CD4-positive, alpha-beta memory T cell (primary cell): ENCODE measurements at regions not wholly inside any gene's neighbourhood (a gene's known extent, or its start where the extent isn't known, plus 50 kb on each side); places are given as distances from the start of the nearest gene placed in this dataset.
"Not testable (repeated sequence)": the region's sequence is repeated elsewhere in the genome, so short reads cannot be mapped to it uniquely, and the experiment has no call there.

Source experiments
- CTCF ChIA-PET: fragments of 350-600 bp; sonication (Branson Sonifier 250); formaldehyde crosslinking; loops from one replicate; lab custom pipeline; 2021; ENCODE audit warnings: inconsistent platforms; ENCODE audit not compliant: partially characterized antibody; lab: Charles Lee
- POLR2A ChIA-PET: fragments of 350-600 bp; sonication (Branson Sonifier 250); formaldehyde crosslinking; loops from one replicate; lab custom pipeline; 2021; ENCODE audit not compliant: partially characterized antibody; lab: Charles Lee
- DNase-seq, 5 donors: peaks; one replicate each; pipeline versions ENCODE4 v3.0.0 to v3.0.0-alpha.2; 2020 to 2022; ENCODE audit warnings: mixed read lengths in 1 of 5
- H3K27ac ChIP-seq: one replicate; pipeline ENCODE4 v1.7.0; 2013; ENCODE audit warnings: low read depth, low read length
- H3K27me3 ChIP-seq: 2 replicates; pipeline ENCODE4 v1.7.0; 2013; ENCODE audit warnings: mild to moderate bottlenecking, low read length, moderate library complexity; ENCODE audit not compliant: insufficient read depth
- H3K36me3 ChIP-seq: 2 replicates; pipeline ENCODE4 v1.7.0; 2013; ENCODE audit warnings: mild to moderate bottlenecking, low read length, moderate library complexity; ENCODE audit not compliant: insufficient read depth
- H3K4me1 ChIP-seq: 2 replicates; pipeline ENCODE4 v1.7.0; 2013; ENCODE audit warnings: mild to moderate bottlenecking, low read length, moderate library complexity; ENCODE audit not compliant: insufficient read depth
- H3K4me3 ChIP-seq, 2 donors: one replicate each; pipeline ENCODE4 v1.7.0; 2013; ENCODE audit warnings: low read length in 2 of 2, mild to moderate bottlenecking in 1 of 2
- H3K9me3 ChIP-seq, 2 donors: one replicate each; pipeline ENCODE4 v1.7.0; 2013; ENCODE audit warnings: low read length in 2 of 2, control low read depth in 1 of 2; ENCODE audit not compliant: control insufficient read depth in 1 of 2
- H3K27ac Mint-ChIP-seq, 7 donors: one replicate each; pipeline ENCODE4 v1.8.0; 2020 to 2021; ENCODE audit warnings: mixed read lengths in 7 of 7, mild to moderate bottlenecking in 6 of 7, inconsistent platforms in 3 of 7, moderate library complexity in 3 of 7
- H3K27me3 Mint-ChIP-seq, 2 donors: one replicate each; pipeline ENCODE4 v1.8.0; 2020 to 2021; ENCODE audit warnings: mixed read lengths in 2 of 2
- H3K36me3 Mint-ChIP-seq, 2 donors: one replicate each; pipeline ENCODE4 v1.8.0; 2020 to 2021; ENCODE audit warnings: mixed read lengths in 2 of 2, inconsistent platforms in 1 of 2, mild to moderate bottlenecking in 1 of 2
- H3K4me1 Mint-ChIP-seq, 4 donors: one replicate each; pipeline ENCODE4 v1.8.0; 2020 to 2021; ENCODE audit warnings: mixed read lengths in 4 of 4, mild to moderate bottlenecking in 1 of 4
- H3K4me3 Mint-ChIP-seq, 8 donors: one replicate each; pipeline ENCODE4 v1.8.0; 2020 to 2021; ENCODE audit warnings: mixed read lengths in 8 of 8, mild to moderate bottlenecking in 7 of 8, moderate library complexity in 6 of 8, inconsistent platforms in 3 of 8
- H3K9me3 Mint-ChIP-seq, 8 donors: one replicate each; pipeline ENCODE4 v1.8.0; 2020 to 2021; ENCODE audit warnings: mixed read lengths in 8 of 8, mild to moderate bottlenecking in 5 of 8, inconsistent platforms in 3 of 8, moderate library complexity in 1 of 8
- intact Hi-C: fragments of 100-400 bp; cut with micrococcal nuclease; formaldehyde crosslinking; loops from one replicate; pipeline ENCODE4 v1.15.1; 2023

GRCh38 chr3:132124651-132125284 lies 90.0 kb upstream of the CPNE4 start:
- Mint-ChIP-seq H3K27ac (no peak overlapping the region), H3K4me1 (no peaks in the 10 kb centered on the region), H3K36me3 (no peaks in the 10 kb centered on the region), H3K4me3 (no peak overlapping the region), H3K27me3 (peaks cover 1 to 3% of the 10 kb centered on the region in 2 donors), H3K9me3 (peaks cover 0 to 9% (median 3%) of the 10 kb centered on the region in 8 donors)
- ChIA-PET POLR2A (no interaction called here), CTCF (no interaction called here)
- DNase-seq, result no peak
- H3K4me1 ChIP-seq, result no peaks in the 10 kb centered on the region
- H3K4me3 ChIP-seq, result no peak overlapping the region
- no peak overlapping the region for H3K27ac ChIP-seq
- no peaks in the 10 kb centered on the region for H3K9me3 ChIP-seq
- no peaks in the 10 kb centered on the region for H3K27me3 ChIP-seq
- H3K36me3 ChIP-seq, result no peaks in the 10 kb centered on the region
- intact Hi-C loops, result no loop called here

GRCh38 chr3:132134611-132135010 lies 99.8 kb upstream of the CPNE4 start:
- ChIA-PET CTCF (no interaction called here), POLR2A (no interaction called here)
- Histone ChIP-seq H3K36me3 (no peaks in the 10 kb centered on the region), H3K27ac (no peak overlapping the region), H3K4me3 (no peak overlapping the region), H3K4me1 (no peaks in the 10 kb centered on the region), H3K27me3 (no peaks in the 10 kb centered on the region), H3K9me3 (no peaks in the 10 kb centered on the region)
- no peak overlapping the region for H3K27ac Mint-ChIP-seq
- H3K4me1 Mint-ChIP-seq, result no peaks in the 10 kb centered on the region
- peaks cover 0 to 9% (median under 1%) of the 10 kb centered on the region in 8 donors for H3K9me3 Mint-ChIP-seq
- peaks cover 2 to 8% of the 10 kb centered on the region in 2 donors for H3K27me3 Mint-ChIP-seq
- intact Hi-C loops, result no loop called here
- H3K4me3 Mint-ChIP-seq, result no peak overlapping the region
- no peak for DNase-seq
- no peaks in the 10 kb centered on the region for H3K36me3 Mint-ChIP-seq

- H3K27ac ChIP-seq, result no peak overlapping the region
- DNase-seq, result no peak
- H3K9me3 ChIP-seq, result no peaks in the 10 kb centered on the region
- Mint-ChIP-seq H3K9me3 (peaks cover 0 to 9% (median 2%) of the 10 kb centered on the region in 8 donors), H3K36me3 (no peaks in the 10 kb centered on the region), H3K27me3 (peaks cover 2 to 8% of the 10 kb centered on the region in 2 donors), H3K27ac (no peak overlapping the region), H3K4me1 (no peaks in the 10 kb centered on the region), H3K4me3 (no peak overlapping the region)
- ChIA-PET POLR2A (no interaction called here), CTCF (no interaction called here)
- H3K4me3 ChIP-seq, result no peak overlapping the region
- intact Hi-C loops, result no loop called here
- H3K27me3 ChIP-seq, result no peaks in the 10 kb centered on the region
- no peaks in the 10 kb centered on the region for H3K36me3 ChIP-seq
- H3K4me1 ChIP-seq, result no peaks in the 10 kb centered on the region
Observed at GRCh38 chr3:132135628-132136333, 101.0 kb upstream of the CPNE4 start.

GRCh38 chr3:132136334-132136716 lies 101.5 kb upstream of the CPNE4 start:
- no peak overlapping the region for H3K4me3 Mint-ChIP-seq
- Histone ChIP-seq H3K36me3 (no peaks in the 10 kb centered on the region), H3K9me3 (no peaks in the 10 kb centered on the region), H3K27me3 (no peaks in the 10 kb centered on the region), H3K4me3 (no peak overlapping the region), H3K27ac (no peak overlapping the region), H3K4me1 (no peaks in the 10 kb centered on the region)
- ChIA-PET CTCF (no interaction called here), POLR2A (no interaction called here)
- H3K4me1 Mint-ChIP-seq, result no peaks in the 10 kb centered on the region
- intact Hi-C loops, result no loop called here
- H3K9me3 Mint-ChIP-seq, result peaks cover 0 to 9% (median 2%) of the 10 kb centered on the region in 8 donors
- H3K27ac Mint-ChIP-seq, result no peak overlapping the region
- no peak for DNase-seq
- peaks cover 2 to 8% of the 10 kb centered on the region in 2 donors for H3K27me3 Mint-ChIP-seq
- no peaks in the 10 kb centered on the region for H3K36me3 Mint-ChIP-seq

- H3K36me3 Mint-ChIP-seq, H3K4me1 Mint-ChIP-seq, H3K27me3 ChIP-seq, DNase-seq, intact Hi-C loops, H3K4me3 ChIP-seq, H3K9me3 ChIP-seq, CTCF ChIA-PET, H3K4me3 Mint-ChIP-seq, H3K27ac ChIP-seq, H3K27ac Mint-ChIP-seq, H3K9me3 Mint-ChIP-seq, H3K27me3 Mint-ChIP-seq, POLR2A ChIA-PET, H3K4me1 ChIP-seq, H3K36me3 ChIP-seq: not testable (repeated sequence)
Observed at GRCh38 chr3:132136902-132137301, 102.1 kb upstream of the CPNE4 start.

GRCh38 chr3:132145833-132146232 lies 111.0 kb upstream of the CPNE4 start:
- Histone ChIP-seq H3K27ac (no peak overlapping the region), H3K4me1 (no peaks in the 10 kb centered on the region), H3K36me3 (no peaks in the 10 kb centered on the region), H3K4me3 (no peak overlapping the region), H3K27me3 (no peaks in the 10 kb centered on the region), H3K9me3 (no peaks in the 10 kb centered on the region)
- H3K4me3 Mint-ChIP-seq, result no peak overlapping the region
- DNase-seq, result no peak
- no peaks in the 10 kb centered on the region for H3K4me1 Mint-ChIP-seq
- CTCF ChIA-PET, result no interaction called here
- POLR2A ChIA-PET, result no interaction called here
- H3K36me3 Mint-ChIP-seq, result no peaks in the 10 kb centered on the region
- H3K27ac Mint-ChIP-seq, result no peak overlapping the region
- H3K27me3 Mint-ChIP-seq, result peaks cover 0 to 3% of the 10 kb centered on the region in 2 donors
- intact Hi-C loops, result no loop called here
- H3K9me3 Mint-ChIP-seq, result peaks cover 0 to 2% (median 0%) of the 10 kb centered on the region in 8 donors

GRCh38 chr3:132154619-132155018 lies 119.8 kb upstream of the CPNE4 start:
- intact Hi-C loops, result no loop called here
- no peak for DNase-seq
- no peaks in the 10 kb centered on the region for H3K36me3 Mint-ChIP-seq
- no peaks in the 10 kb centered on the region for H3K9me3 ChIP-seq
- no peak overlapping the region for H3K4me3 ChIP-seq
- no peaks in the 10 kb centered on the region for H3K27me3 ChIP-seq
- peaks cover 0 to 5% of the 10 kb centered on the region in 2 donors for H3K27me3 Mint-ChIP-seq
- no peak overlapping the region for H3K4me3 Mint-ChIP-seq
- ChIA-PET POLR2A (no interaction called here), CTCF (interaction anchor here (0.5 kb wide), 1 partner anchor 1538 kb away, joined by 3 read pairs; no protein-coding TSS in a partner anchor)
- no peak overlapping the region for H3K27ac ChIP-seq
- H3K4me1 ChIP-seq, result no peaks in the 10 kb centered on the region
- no peak overlapping the region for H3K27ac Mint-ChIP-seq
- no peaks in the 10 kb centered on the region for H3K36me3 ChIP-seq
- peaks cover 0 to 2% (median 0%) of the 10 kb centered on the region in 8 donors for H3K9me3 Mint-ChIP-seq
- no peaks in the 10 kb centered on the region for H3K4me1 Mint-ChIP-seq
